Mucosa of descending colon (tissue), 3 donors: ENCODE measurements at regions not wholly inside any gene's neighbourhood (a gene's known extent, or its start where the extent isn't known, plus 50 kb on each side); places are given as distances from the start of the nearest gene placed in this dataset.

Source experiments
- ATAC-seq: fragments of 200-7000 bp; cut with Tn5 transposase; one replicate; pipeline ENCODE4 v1.9.1; 2020; ENCODE audit warnings: mild to moderate bottlenecking, moderate library complexity
- DNase-seq, 3 donors: peaks; one replicate each; pipeline ENCODE4 v3.0.0-alpha.2; 2020
- H3K36me3 ChIP-seq: fragments of 200-600 bp; one replicate; pipeline ENCODE4 v1.8.0; 2021; ENCODE audit warnings: low read depth, mild to moderate bottlenecking
- H3K4me1 ChIP-seq: fragments of 200-600 bp; one replicate; pipeline ENCODE4 v1.8.0; 2021; ENCODE audit warnings: low read depth, mild to moderate bottlenecking
- H3K4me3 ChIP-seq: fragments of 200-600 bp; one replicate; pipeline ENCODE4 v1.8.0; 2021; ENCODE audit warnings: mild to moderate bottlenecking
- H3K9me3 ChIP-seq: fragments of 200-600 bp; one replicate; pipeline ENCODE4 v1.8.0; 2021; ENCODE audit warnings: mild to moderate bottlenecking
- CTCF ChIP-seq: fragments of 200-600 bp; IDR thresholded peaks from one replicate; pipeline ENCODE4 v1.8.0; 2022; ENCODE audit warnings: antibody characterized with exemption, mild to moderate bottlenecking
- intact Hi-C, 2 donors: fragments of 100-400 bp; cut with DNase I in 1 of 2; cut with micrococcal nuclease in 1 of 2; formaldehyde crosslinking; loops; one replicate each; pipeline versions ENCODE4 v1.11.0 to v1.11.1; 2022; cut with DNase I, micrococcal nuclease
- donor health status: DM: no; HTN: no; CAD: no; lungs with moderate emphysema.
- donor health status: DM: no; HTN: no; CAD: no.
- donor health status: DM: no; HTN: yes; CAD: no.

- TF ChIP-seq CTCF: no peak
- DNase-seq: peak in 1 of 3 donors; percentile 45
- intact Hi-C loops: no loop called here
- ATAC-seq: no peak
- H3K36me3 ChIP-seq: no peaks in the 10 kb centered on the region
- H3K4me3 ChIP-seq: no peak overlapping the region
- H3K9me3 ChIP-seq: no peaks in the 10 kb centered on the region
- no peaks in the 10 kb centered on the region for H3K4me1 ChIP-seq
These were observed 335.9 kb downstream of the VPS13C start for GRCh38 chr15:61724251-61724939.

- no peaks in the 10 kb centered on the region for H3K36me3 ChIP-seq
- intact Hi-C loops: no loop called here
- no peaks in the 10 kb centered on the region for H3K9me3 ChIP-seq
- H3K4me1 ChIP-seq: no peaks in the 10 kb centered on the region
- no peak for DNase-seq
- H3K4me3 ChIP-seq: no peak overlapping the region
- TF ChIP-seq CTCF: no peak
- ATAC-seq: no peak
These were observed 338.8 kb downstream of the VPS13C start for GRCh38 chr15:61721418-61721817.

- no peak overlapping the region for H3K4me3 ChIP-seq
- intact Hi-C loops: no loop called here
These were observed 340.0 kb downstream of the VPS13C start for GRCh38 chr15:61720197-61720704.

GRCh38 chr15:61715082-61715481, 345.2 kb downstream of the VPS13C start:
- Histone ChIP-seq H3K9me3 (no peaks in the 10 kb centered on the region), H3K36me3 (no peaks in the 10 kb centered on the region), H3K4me3 (no peak overlapping the region), H3K4me1 (no peaks in the 10 kb centered on the region)
- no peak for TF ChIP-seq CTCF
- ATAC-seq (peak; percentile 78), DNase-seq (peak in 2 of 3 donors; percentile 7 to 23)
- intact Hi-C loops: no loop called here

More at GRCh38 chr15:61720197-61720704, 340.0 kb downstream of the VPS13C start:
- Histone ChIP-seq H3K4me1 (no peaks in the 10 kb centered on the region), H3K9me3 (no peaks in the 10 kb centered on the region), H3K36me3 (no peaks in the 10 kb centered on the region)
- no peak for TF ChIP-seq CTCF
- DNase-seq (no peak), ATAC-seq (no peak)

GRCh38 chr15:61712129-61712759, 348.0 kb downstream of the VPS13C start:
- Histone ChIP-seq H3K4me3 (no peak overlapping the region), H3K4me1 (no peaks in the 10 kb centered on the region), H3K9me3 (no peaks in the 10 kb centered on the region), H3K36me3 (no peaks in the 10 kb centered on the region)
- no peak for DNase-seq
- ATAC-seq: no peak
- intact Hi-C loops: no loop called here
- no peak for TF ChIP-seq CTCF
